ENCODE measurements at regions not wholly inside any gene's neighbourhood (a gene's known extent, or its start where the extent isn't known, plus 50 kb on each side); places are given as distances from the start of the nearest gene placed in this dataset.

DNA sequence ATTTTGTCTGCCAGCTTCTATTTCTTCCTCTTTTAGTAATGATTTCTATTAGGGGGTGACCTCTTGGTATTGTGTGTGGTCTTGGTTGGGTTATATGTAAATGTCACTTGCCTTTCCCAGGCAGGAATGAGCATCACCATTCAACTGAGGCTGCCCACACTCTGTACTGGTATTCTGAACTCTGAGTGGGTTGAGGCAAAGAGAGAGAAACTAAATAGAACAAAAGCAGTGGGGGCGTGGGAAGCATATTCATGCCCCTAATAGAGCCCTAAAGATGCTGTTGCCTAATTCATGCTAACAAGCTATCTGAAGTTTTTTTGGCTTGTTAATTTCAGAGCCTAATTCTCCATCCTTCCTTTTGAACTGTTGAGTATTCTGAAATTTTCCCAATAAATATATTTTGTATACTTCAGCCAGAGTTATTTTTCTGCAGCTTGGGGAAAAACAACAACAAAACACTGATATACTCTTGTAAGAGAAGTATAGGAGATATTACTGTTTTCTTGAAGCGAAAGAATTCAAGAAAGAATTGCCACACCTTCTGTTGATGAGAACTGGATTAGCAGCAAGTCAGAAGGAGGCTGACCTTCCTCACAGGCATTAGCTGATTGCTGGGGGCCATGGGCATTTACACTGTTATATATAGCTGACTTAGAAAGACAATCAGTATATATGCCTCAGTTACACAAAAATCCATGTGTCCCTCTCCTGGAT, 315.8 kb upstream of the KLF12 start:
- no peak for DNase-seq

DNA sequence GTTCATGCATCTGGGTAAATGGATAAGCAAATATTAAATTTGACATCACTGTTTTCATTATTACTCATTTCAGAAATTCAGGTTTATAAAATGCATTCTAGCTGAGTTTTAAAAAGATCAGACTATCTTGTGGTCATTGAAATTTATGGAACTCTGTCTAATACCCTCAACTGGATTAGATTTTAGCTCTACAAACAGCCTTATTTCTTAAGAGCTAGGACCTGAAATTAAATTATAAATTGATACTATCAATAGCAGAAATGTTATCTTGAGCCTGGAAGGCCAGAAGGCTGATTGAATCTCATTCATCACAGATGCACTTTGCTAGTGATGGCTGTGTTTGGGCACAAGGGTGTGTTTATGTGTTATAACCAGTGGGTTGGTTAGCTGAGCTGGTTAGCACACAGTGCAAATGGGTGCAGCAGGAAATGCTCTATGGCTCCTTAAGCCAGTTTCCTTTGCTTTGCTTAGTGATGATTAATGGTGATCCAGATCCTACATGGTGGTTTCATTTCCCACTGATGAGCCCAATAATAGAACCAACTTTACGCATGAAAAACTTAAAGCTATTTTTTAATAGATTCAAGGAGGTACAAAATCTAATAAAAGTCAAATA, 310.8 kb upstream of the KLF12 start:
- no peak for DNase-seq

DNA sequence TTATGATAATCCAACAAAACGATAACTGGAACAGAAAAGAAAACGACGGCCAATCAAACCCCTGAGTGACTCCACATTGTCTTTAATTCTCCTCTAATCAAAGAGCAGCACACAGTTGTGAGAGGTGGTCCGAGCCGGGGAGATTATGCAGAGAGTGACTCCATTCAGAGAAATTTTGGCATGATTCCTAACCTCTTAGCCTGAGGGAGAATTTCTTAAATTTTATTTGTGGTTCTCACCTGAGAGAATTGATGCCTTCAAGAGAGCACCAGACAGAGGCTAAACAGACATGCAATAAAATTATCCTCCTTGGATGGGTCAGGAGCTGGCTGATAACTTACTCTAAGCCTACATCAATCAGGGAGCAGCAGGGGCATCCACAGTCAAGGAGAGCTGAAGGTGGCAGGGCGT, 310.0 kb upstream of the KLF12 start:
- no peak for DNase-seq

DNA sequence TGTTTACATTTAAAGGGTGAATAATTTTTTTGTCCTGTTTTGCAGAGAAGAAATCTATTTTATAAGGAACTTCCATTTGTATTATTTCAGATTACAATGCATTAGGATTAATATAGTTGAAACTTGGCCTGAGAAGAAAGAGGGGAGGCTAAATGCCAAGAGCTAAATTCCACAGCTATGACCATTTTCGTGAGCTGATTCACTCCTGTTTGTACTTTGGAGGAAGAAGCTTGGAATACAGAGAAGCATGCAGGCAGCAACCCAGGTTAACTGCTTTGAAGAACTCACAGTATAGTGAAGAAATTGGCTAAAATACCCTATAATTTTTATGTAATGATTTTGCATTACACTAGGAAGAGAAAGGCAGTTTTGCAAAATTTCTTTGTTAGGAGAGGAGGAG, 309.4 kb upstream of the KLF12 start:
- DNase-seq: no peak

DNA sequence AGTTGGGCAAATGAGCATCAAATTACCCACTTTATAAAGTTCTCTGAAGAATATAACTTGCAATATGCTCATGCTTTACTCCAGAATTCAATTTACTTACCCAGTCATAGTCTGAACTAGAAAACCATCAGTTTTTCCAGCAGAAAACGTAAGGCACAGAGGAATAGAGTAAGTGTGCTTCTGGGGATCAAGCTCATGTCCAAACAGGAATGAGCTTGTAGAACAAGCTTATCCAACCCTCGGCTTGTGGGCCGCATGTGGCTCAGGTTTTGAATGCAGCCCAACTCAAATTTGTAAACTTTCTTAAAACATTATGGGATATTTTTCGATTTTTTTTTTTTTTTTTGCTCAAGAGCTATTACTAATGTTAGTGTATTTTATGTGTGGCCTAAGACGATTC, 308.5 kb upstream of the KLF12 start:
- no peak for DNase-seq

DNA sequence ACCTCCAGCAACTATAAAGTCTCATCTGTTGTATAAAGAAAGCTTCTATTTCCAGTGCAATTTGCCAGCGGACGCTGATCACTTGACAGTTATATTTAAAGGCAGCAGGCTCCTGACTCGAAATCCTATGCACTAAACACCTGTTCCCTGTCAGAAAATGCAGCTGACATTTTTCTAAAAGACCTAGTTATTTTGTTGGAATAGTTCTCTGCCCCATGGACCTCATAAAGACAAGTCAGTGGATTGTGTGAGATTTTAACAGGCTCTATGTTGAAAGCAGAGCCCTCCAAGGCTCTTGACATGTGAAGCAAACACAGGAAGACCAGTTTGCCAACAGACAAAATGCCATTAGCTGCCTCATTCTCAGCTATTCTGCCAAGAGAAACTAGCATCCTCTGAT, 304.7 kb upstream of the KLF12 start:
- no peak for DNase-seq

DNA sequence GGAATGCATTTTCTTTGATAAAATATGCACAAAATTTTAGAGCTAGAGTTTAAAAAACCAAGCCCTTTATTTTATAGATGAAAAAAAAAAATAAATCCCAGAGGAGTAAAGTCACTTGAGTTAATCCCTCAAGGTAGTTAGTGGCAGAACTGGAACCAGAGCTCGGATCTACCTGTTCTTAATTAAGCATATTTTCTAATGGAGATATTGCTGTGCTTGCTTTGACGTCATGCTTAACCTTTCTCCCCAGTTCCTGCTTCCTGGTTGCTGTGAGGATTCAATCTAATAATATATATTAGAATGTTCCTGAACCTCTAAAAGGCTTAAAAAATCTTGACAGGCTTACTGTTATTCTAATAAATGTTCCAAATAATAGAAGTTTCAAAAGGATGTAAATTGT, 300.6 kb upstream of the KLF12 start:
- DNase-seq: no peak

DNA sequence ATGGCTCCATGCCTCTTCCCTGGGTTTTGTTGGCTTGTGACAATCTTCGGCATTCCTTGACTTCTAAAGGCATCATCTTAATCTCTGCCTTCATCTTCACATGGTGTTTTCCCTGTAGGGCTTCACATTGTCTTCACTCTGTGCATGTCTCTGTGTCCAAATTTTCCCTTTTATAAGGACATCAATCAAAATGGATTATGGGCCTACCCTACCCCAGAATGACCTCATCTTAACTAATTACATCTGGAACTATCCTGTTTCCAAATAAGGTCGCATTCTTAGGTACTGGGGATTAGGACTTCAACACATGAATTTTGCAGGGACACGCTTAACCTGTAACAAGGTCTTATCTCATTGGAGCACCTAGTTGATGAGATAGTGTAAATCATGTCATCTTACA, 290.3 kb upstream of the KLF12 start:
- DNase-seq: no peak

DNA sequence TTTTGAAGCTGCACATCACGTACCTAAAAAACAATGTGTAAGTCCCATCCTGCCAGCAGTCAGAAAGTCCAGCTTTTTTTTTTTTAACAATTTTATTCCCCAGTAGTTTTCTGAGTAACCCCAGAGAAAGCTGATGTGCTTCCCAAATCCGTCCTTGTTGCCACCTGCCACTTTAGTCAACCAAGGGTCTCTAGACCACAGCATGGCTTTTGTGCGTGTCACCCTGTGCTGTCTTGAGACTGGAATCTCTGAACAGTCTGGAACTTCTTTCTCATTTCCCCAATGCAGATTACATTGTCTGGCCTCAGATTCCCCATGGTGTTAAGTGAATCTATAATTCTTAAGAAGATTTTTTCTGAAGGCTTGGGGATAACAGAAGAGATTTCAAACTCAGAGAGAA, 289.2 kb upstream of the KLF12 start:
- no peak for DNase-seq

DNA sequence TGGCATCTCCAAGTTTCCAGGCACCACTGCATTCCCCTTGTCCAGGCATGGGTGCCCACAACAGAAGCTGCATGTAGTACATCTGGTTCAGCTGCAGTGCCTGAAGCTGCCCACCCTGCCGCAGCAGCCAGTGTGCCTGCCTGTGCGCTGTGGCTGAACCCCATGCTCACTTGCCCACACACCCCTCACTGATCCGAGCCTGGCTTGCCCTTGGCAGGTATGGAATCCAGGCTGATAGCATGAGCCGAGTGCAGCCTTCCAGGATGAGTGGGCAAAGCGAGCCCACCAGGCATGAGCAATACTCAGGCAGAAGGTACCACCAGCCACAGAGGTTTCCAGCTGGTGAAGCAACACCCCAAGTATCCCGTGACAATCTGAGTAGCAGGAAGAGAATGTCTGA, 280.3 kb upstream of the KLF12 start:
- no peak for DNase-seq

DNA sequence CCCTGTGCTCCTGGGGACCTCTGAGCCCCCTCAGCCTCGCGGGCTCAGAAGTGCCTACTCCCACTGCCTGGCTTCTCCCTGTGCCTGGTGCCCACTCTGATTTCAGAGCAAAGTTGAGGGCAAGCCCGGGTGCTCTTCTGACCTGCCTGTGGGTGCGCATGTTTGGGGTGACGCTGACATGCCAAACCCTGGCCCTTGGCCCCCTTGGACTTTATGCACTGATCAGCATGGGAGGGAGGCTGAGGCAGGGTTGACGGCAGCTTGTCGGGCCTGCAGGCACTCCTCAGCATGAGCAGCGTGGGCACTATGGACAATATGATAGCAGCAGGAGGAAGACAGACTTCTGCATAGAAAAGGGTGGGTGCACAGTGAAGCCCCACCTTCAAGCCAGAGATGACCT, 279.3 kb upstream of the KLF12 start:
- no peak for DNase-seq

DNA sequence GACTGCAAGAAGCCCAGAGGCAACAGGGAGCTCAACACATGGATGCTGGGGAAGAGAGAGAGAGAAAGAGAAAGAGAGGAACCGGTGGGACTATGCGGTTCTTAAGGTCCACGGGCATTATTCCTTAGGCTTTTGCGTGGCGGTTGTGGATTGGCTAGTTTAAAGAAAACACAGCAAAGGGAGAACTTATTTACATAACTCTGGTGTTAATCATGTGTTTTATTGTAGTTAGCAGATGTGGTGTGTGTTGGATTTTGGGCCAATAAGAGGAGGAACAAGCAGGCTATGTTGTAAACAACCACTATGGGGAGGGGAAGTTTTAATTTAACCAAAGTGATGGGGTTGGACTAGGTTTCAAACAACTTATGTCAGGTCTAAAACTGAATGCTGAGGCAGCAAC, 275.3 kb upstream of the KLF12 start:
- no peak for DNase-seq

DNA sequence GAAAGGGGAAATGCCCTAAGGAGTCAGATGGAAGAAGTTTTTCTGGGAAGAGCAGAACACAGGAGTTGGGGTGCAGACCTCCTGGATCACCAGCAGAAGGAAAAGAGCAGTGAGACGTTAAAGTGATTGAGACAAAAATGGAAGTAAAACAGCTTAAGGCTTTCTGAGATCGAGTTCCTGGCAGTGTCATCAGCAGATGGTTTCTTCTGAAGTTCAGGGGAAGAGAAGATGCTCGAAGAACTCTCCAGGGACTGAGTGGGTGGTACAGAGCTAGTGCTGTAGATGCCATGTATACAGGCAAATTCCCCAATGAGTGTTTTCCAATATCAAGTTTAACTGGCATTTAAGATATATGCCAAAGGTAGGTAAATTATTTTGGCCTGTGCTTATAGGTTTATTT, 272.2 kb upstream of the KLF12 start:
- no peak for DNase-seq

DNA sequence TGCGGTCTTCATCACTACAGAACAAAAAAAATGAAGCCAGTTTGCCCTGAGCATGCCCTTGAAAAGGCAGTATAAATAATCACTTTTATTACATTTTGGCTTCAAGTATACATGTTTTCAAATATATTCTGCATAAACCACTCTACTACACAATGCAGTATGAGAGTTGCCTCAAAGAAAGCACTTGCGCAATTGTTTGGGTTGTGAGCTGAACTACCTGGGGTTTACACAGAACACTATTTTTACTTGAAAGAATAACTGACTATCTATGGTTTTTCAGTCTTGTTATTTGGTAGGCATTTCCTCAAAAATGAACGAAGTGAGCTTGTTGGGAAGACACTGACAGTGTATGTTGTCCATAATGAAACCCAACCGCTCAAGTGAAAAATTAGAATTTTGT, 264.4 kb upstream of the KLF12 start:
- DNase-seq: no peak

DNA sequence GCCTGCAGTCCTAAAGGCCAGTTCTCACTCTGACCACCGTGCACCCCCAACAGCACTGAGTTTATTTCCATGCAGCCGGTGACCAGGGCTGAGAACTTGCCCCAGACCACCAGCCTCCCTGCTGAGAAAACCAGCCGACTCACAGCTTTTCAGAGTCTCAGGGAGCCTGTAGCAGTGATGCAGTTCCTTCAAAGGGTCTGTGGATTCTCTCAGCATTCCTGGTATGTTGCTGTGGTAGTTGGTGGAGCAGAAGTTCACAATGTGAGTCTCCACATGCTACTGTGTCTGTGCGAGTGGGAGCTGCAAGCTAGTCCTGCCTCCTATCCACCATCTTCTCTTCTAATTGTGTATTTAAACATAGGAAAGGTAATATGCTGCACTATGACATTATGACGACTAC, 254.9 kb upstream of the KLF12 start:
- DNase-seq: no peak

DNA sequence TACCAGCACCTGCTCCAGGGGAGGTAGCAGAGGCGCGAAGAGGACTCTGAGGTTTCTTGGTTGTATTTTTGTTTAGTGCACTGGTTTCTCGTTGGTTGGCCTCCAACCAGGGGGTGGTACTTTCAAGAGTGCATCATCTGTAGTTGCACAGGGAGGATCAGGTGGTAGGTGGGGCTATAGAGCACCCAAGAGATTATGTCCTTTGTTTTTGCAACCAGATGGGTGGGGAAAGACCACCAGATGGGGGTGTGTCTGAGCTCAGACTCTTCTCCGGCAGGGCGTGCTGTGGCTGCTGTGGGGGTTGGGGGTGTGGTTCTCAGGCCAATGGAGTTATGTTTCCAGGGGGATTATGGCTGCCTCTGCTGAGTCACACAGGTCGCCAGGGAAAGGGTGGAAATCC, 254.4 kb upstream of the KLF12 start:
- no peak for DNase-seq

DNA sequence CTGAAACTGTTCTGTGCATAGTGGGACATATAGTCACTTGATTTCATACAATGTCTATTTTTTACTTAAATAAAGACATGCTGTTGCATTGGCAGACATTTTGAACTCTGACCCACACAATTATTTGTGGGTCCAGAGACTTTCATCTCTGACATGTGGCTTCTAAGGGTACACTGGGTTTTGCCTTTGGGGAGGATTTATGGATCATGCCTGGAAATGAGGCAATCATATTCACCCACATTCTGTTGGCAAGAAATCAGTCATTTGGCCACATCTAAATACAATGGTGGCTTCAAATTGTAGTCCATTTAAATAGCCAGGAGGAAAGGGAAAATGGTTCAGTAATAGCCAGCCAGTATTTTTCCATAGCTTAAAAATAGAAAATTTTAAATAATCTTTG, 238.3 kb upstream of the KLF12 start:
- no peak for DNase-seq

DNA sequence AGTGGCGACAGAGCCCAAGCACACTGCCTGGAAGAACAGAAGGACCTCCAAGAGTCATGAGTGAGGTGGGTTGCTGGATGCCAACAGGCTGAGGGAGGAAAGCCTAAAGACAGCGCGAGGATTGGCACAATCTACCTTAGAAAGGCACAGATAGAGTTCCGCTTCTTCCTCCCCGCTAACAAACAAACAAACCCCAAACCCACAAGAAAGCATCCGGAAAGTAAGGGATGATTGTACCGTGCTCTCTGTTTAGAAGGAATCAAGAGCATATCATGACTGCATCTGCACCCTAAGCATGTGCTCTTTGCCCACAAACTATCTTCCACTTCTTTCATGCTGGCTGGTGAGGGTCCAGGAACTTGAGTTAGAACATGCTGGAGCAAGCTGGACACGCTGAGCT, 233.0 kb upstream of the KLF12 start:
- no peak for DNase-seq

DNA sequence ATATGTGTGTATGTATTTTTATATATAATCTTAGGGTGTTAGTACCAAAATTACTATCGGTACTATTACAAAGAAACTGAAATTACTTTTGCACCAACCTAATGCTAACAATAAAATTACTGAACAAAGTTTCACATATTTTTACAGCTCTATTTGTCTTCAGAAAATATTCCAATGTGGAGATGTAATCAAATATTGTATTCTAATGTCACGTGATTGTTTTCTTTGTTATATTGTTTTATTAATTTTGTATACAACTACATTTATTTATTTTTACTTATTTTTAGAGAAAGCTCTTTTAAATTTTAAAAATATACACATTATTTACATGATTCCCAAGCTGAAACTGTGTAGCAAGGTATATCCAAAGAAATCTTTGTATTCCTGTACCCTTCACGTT, 227.1 kb upstream of the KLF12 start:
- DNase-seq: no peak

DNA sequence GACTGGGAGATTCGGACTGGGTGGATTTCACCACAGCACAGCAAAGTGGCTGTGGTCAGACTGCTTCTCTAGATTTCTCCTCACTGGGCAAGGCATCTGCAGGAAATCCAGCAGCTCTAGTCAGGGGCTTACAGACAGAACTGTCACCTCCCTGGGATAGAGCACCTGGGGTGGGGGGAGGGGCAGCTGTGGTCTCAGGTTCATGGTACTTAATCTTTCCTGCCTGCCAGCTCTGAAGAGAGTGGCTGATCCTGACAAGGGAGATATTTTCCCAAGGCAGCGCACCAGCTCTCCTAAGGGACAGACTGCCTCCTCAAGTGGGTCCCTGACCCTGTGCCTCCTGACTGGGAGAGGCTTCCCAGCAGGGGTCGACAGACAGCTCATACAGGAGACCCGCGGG, 212.8 kb upstream of the KLF12 start:
- DNase-seq: no peak

DNA sequence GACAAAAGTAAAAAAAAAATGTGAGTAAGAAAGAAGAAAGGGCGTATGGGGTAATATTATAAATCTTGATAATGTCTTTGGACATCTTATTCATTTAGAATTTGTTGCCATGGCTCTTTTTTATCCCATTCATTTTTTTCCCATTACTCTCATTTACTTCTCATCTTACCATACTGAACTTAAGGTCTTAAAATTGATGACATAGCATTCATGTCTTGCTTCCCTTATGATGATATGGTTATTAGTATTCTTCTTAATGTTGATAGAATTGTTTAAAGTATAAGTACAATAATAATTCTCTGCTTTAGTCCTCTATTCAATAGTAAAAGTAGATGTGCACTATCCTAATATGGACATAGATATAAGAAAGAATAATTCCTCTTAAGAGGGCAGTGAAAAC, 204.1 kb upstream of the KLF12 start:
- no peak for DNase-seq

DNA sequence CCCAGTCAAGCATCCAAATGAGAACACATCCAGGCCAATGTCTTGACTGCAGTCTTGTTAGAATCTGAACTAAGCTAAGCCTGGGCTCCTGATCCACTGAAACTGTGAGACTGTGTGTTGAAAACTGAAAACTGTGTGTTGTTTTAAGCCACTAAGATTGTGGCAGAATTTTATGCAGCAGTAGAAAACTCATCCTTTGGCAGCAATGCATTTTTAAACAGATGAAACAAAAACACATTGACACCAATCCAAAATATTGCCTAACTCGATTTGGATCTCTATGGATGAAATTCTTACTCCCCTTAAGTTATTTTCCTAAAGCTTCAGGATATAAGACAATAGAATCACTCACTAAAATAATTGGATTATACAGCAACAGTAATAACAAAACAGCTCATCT, 202.3 kb upstream of the KLF12 start:
- no peak for DNase-seq

DNA sequence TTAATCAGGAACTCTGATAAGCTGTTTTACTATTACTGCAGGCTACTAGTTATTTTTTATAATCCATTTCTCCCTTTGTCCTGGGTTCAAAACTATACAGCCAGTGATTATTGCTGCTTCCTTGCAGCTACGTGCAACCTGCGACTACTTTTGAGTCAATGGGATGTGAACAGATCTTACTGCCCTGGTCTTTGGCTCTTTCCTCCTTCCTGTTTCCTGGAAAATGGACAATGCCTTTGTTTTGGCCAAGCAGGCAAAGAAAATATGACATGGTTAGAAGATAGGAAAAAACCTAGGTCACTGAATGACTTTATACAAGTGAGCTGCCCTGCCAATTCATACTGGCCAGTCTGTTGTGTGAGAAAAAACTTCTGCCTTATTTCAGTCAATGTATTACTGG, 201.2 kb upstream of the KLF12 start:
- no peak for DNase-seq

DNA sequence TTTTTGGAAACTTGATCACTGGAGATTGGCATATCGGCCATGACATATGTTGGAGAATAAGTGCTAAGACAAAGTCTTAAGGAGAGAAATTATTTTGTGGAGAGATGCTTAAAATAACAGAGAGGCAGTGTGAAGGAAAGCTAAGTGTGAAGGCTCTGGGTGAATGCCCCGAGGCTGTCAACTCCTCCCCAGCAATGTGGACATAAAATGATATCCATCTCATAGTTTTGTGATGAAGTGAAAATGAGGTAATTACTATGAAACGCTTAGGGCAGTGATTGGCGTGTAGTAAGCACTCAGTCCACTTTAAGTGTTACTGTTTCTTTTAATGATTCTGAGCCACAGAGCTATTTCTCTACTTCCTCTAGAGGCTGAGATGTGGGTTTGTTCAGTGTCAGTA, 195.8 kb upstream of the KLF12 start:
- no peak for DNase-seq

DNA sequence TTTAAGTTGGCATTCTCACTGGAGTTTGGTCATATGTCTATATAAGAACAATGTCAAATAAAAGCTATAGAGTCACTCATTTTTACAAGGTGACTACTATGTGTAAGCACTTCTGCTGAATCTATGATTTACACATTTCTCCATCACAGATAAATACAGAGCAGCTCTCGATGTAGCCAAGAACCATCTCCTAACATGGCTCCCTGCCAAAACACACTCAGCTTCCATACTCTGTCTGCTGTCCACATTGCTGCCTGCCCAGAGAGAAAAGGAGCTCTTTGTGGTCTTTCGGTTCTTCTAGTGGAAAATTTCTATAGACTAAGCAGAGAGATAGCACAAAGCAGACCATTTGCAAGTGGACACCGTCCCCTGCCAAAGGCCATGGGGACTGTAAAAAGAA, 190.9 kb upstream of the KLF12 start:
- DNase-seq: no peak
